DOHH2 (cell line): ENCODE measurements at regions not wholly inside any gene's neighbourhood (a gene's known extent, or its start where the extent isn't known, plus 50 kb on each side); places are given as distances from the start of the nearest gene placed in this dataset.

Experiments used
- CTCF ChIP-seq: fragments of 200-600 bp; sonication (generic); IDR thresholded peaks from one replicate; pipeline ENCODE4 v1.5.1; 2014; ENCODE audit warnings: antibody characterized with exemption, mild to moderate bottlenecking, low read depth, low read length; ENCODE audit not compliant: poor library complexity, severe bottlenecking
- EZH2phosphoT487 ChIP-seq: fragments of 200-600 bp; sonication (generic); IDR thresholded peaks from 2 replicates; pipeline ENCODE4 v1.6.1; 2017; ENCODE audit warnings: borderline replicate concordance, mild to moderate bottlenecking, antibody characterized with exemption, low read length, moderate library complexity, mixed read lengths

- TF ChIP-seq CTCF, result no peak
- no peak for TF ChIP-seq EZH2phosphoT487
These were observed 1146.8 kb downstream of the UQCRFS1 start for GRCh38 chr19:28066161-28066560.
